BE2C (cell line): ENCODE measurements at regions not wholly inside any gene's neighbourhood (a gene's known extent, or its start where the extent isn't known, plus 50 kb on each side); places are given as distances from the start of the nearest gene placed in this dataset.

ENCODE experiments used
- DNase-seq: peaks from one replicate; pipeline ENCODE4 v3.0.0-alpha.2; 2020
- H3K27me3 ChIP-seq: fragments of 250-450 bp; sonication (Bioruptor Pico); 2 replicates; pipeline ENCODE4 v1.5.1; 2020; ENCODE audit warnings: mild to moderate bottlenecking
- H3K36me3 ChIP-seq: fragments of 250-450 bp; sonication (Bioruptor Pico); 2 replicates; pipeline ENCODE4 v1.5.1; 2020; ENCODE audit warnings: mild to moderate bottlenecking
- H3K4me1 ChIP-seq: fragments of 250-450 bp; sonication (Bioruptor Pico); 2 replicates; pipeline ENCODE4 v1.5.1; 2020
- H3K4me3 ChIP-seq: 2 replicates; pipeline ENCODE4 v1.5.1; 2011; ENCODE audit warnings: low read depth, low read length
- H3K9me3 ChIP-seq: fragments of 250-450 bp; sonication (Bioruptor Pico); 2 replicates; pipeline ENCODE4 v1.5.1; 2020
- CTCF ChIP-seq: IDR thresholded peaks from 2 replicates; pipeline ENCODE4 v1.5.1; 2012; ENCODE audit warnings: mild to moderate bottlenecking, low read depth, low read length

- no peak for DNase-seq
- H3K4me3 ChIP-seq = no peak overlapping the region
- peaks cover 5% of the 10 kb centered on the region; the same call in 1 of the 2 replicates for H3K4me1 ChIP-seq
- no peak for TF ChIP-seq CTCF
- H3K27me3 ChIP-seq = no peaks in the 10 kb centered on the region
- H3K9me3 ChIP-seq = no peaks in the 10 kb centered on the region
- H3K36me3 ChIP-seq = no peaks in the 10 kb centered on the region
These were observed 62.4 kb upstream of the NPHP3 start for GRCh38 chr3:132784502-132785025.

GRCh38 chr3:132783152-132783551 is 60.9 kb upstream of the NPHP3 start:
- no peaks in the 10 kb centered on the region for H3K9me3 ChIP-seq
- peaks cover 6% of the 10 kb centered on the region for H3K4me1 ChIP-seq
- H3K27me3 ChIP-seq = no peaks in the 10 kb centered on the region
- H3K4me3 ChIP-seq = no peak overlapping the region
- no peak for DNase-seq
- no peak for TF ChIP-seq CTCF
- no peaks in the 10 kb centered on the region for H3K36me3 ChIP-seq

- Histone ChIP-seq H3K4me1 (peaks cover 4% of the 10 kb centered on the region; the same call in 1 of the 2 replicates), H3K36me3 (no peaks in the 10 kb centered on the region), H3K4me3 (no peak overlapping the region), H3K27me3 (no peaks in the 10 kb centered on the region), H3K9me3 (no peaks in the 10 kb centered on the region)
- DNase-seq = no peak
- no peak for TF ChIP-seq CTCF
These were observed 59.7 kb upstream of the NPHP3 start for GRCh38 chr3:132781922-132782321.

GRCh38 chr3:132777171-132777570 is 55.0 kb upstream of the NPHP3 start:
- DNase-seq = no peak
- Histone ChIP-seq H3K9me3 (no peaks in the 10 kb centered on the region), H3K36me3 (no peaks in the 10 kb centered on the region), H3K4me1 (peaks cover 7% of the 10 kb centered on the region; the same call in 1 of the 2 replicates), H3K27me3 (no peaks in the 10 kb centered on the region), H3K4me3 (no peak overlapping the region)
- no peak for TF ChIP-seq CTCF

- Histone ChIP-seq H3K27me3 (no peaks in the 10 kb centered on the region), H3K4me3 (no peak overlapping the region), H3K4me1 (0 out of 2 replicates have a peak, but pooled peaks cover 3% of the 10 kb centered on the region), H3K9me3 (no peaks in the 10 kb centered on the region), H3K36me3 (no peaks in the 10 kb centered on the region)
- TF ChIP-seq CTCF = no peak
- no peak for DNase-seq
These were observed 50.9 kb upstream of the NPHP3 start for GRCh38 chr3:132773071-132773619.

- H3K4me3 ChIP-seq = no peak overlapping the region
- H3K36me3 ChIP-seq = no peaks in the 10 kb centered on the region
- DNase-seq = no peak
- no peak for TF ChIP-seq CTCF
- 0 out of 2 replicates have a peak, but pooled peaks cover 3% of the 10 kb centered on the region for H3K4me1 ChIP-seq
- no peaks in the 10 kb centered on the region for H3K9me3 ChIP-seq
- no peaks in the 10 kb centered on the region for H3K27me3 ChIP-seq
These were observed 50.0 kb upstream of the NPHP3 start for GRCh38 chr3:132772252-132772651.
